Renal cortical epithelial cell (primary cell): ENCODE measurements at regions not wholly inside any gene's neighbourhood (a gene's known extent, or its start where the extent isn't known, plus 50 kb on each side); places are given as distances from the start of the nearest gene placed in this dataset.

ENCODE experiments used
- DNase-seq: peaks from one replicate; pipeline ENCODE4 v3.0.0-alpha.2; 2011; ENCODE audit warnings: low read depth

- DNase-seq: no peak
Observed at GRCh38 chr3:23644099-23644498, 161.7 kb upstream of the UBE2E1 start.

GRCh38 chr3:23644676-23645075, 161.1 kb upstream of the UBE2E1 start:
- DNase-seq: peak; percentile 36

DNA sequence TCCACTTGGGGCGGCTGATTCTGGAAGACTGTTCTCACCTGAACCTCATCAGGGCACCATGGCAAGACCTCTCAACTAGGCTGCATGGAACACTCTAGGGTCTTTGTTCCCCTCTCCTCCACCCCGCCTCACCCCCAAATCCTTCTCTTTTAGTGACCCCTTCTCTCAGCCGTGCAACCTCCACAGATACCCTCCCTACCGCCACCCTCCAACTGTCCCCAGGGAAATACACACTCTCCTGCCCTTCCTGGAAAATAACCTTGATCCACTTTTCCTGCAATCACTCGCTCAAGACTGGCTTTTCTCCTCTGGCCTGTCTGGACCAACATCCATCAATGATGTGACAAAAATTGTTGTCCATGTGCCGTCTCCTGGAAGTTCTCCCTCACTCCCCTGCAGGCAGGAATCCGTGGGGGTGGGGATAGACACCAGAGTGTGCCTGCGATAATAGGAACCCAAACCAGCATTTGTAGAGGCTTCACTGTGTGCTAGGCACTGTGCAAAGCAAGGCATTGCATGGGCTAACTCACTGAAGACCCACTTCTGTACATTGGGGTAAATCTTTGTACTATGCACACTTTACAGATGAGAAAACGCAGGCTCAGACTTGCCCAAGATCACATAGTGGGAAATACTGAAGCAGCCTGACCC, 160.1 kb upstream of the UBE2E1 start:
- no peak for DNase-seq

DNA sequence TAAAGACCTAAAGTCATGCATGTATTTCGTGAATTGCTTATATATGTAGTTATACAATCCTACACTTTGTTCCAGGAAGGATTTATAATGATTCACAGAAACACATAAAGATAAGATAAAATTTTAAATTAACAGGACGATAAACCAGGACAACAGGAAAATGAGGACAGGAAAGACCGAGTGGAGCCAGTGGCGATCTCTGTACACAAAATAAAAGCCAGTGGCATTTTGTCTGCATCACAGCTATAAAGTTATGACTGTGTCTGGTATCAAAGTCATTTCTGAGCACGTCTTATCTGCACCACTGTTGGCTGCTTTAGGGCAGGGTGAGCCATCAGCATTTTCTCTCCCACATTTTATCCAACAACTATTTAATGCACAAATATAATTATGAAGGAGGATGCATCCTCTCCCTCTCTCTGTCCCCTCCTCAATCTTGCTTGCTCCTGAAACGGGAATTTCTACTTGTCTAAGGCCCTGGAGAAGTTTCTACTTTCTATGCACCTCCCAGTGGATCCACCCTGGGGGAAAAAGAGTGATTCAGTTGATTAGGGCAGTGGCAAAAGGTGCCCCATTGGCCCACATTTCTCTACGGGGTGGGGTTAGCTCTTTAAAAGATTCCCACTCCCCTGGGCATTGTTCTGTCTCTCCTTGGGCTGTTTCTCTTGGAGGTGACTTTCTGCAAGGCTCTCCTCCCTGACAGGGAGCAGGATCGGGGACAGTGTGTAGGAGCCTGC, 159.4 kb upstream of the UBE2E1 start:
- no peak for DNase-seq

GRCh38 chr3:23647706-23648258, 158.0 kb upstream of the UBE2E1 start:
- no peak for DNase-seq

- DNase-seq: no peak
Observed at GRCh38 chr3:23648326-23648995, 157.3 kb upstream of the UBE2E1 start.

- no peak for DNase-seq
Observed at GRCh38 chr3:23648996-23649395, 156.8 kb upstream of the UBE2E1 start.

DNA sequence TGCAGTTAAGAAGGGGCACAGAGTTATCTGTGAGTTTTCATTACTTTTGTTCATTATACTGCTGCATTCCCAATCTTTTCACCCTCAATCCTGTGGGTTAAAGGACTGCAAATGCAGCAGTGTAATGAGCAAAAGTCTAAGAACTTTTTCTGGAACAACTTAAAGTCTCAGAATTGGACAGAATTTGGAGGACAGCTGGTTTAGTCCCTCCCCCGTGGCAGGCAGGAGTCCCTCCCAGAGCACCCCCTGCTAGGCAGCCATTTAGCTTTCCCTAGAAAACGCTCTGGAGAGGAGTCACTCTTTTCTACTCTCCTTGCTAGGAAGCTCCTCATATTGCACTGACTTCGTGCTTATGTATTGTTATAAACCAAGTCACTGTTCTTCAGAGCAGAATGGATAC, 156.3 kb upstream of the UBE2E1 start:
- DNase-seq: no peak

GRCh38 chr3:23650371-23651140, 155.2 kb upstream of the UBE2E1 start:
- peak; percentile 77 for DNase-seq

- no peak for DNase-seq
Observed at GRCh38 chr3:23653647-23654525, 151.9 kb upstream of the UBE2E1 start.

- no peak for DNase-seq
Observed at GRCh38 chr3:23654571-23654970, 151.2 kb upstream of the UBE2E1 start.

DNA sequence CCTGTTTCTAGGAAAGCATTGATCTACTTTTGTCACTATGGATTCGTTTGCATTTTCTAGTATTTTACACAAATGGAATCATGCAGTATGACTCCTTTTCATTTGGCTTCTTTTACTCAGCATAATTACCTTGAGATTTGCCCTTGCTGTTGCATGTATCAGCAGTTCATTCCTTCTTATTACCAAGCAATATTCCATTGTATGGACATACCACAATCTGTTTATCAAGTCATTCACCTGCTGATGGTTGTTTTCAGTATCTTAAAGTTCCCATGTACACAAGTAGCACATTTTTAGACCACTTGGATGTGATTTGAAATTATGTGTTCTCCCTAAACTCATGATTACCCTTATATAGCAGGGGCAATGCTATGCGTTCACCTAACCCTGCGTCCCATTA, 150.0 kb upstream of the UBE2E1 start:
- no peak for DNase-seq

DNA sequence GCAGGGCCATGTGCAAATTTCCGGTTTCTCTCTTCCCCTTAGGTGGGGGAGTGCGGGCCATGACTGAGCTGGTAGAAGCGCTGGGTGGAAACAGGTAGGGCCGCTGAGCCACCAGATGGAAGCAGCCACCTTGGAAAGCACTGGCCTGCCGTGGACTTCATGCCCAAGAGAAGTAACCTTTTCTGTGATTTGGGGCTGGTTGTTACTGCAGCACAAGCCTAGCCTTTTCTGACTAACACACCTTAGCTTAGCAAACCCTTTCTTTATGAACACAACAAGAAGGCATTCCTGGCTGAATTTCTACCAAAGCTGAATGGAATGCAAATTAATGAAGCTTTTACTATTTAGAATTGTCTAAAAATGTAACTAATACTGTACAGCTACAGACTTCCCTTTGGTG, 149.6 kb upstream of the UBE2E1 start:
- DNase-seq: no peak

- no peak for DNase-seq
Observed at GRCh38 chr3:23656821-23657220, 148.9 kb upstream of the UBE2E1 start.

- DNase-seq: no peak
Observed at GRCh38 chr3:23657647-23658046, 148.1 kb upstream of the UBE2E1 start.

- no peak for DNase-seq
Observed at GRCh38 chr3:23659274-23659673, 146.5 kb upstream of the UBE2E1 start.

DNA sequence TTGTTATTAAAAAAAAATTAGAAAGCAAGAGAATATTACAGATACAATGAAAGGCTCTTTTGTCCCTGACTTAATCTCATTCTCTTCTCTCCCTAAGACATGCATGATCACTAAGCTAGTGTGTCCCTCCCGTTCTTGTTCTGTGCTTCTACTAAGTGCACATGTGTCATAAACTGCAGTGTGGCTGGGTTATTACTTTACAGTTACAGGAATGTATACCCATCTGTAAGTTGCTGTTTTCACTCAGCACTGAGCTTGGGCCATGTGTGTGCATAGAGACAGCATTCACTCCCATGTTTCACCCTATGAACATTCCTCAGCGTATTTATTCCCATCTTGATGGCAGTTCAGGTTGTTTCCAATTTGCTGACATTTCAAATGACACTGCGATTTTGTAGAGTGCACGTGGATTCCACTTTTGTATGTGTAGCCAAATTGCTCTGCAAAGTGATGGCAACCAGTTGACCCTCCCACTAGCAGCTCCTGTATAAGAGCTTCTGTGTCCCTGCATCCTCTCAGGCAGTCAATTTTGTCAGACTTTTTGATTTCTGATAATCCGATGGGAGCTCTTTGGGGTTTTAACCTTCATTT, 145.8 kb upstream of the UBE2E1 start:
- no peak for DNase-seq

- no peak for DNase-seq
Observed at GRCh38 chr3:23662079-23662617, 143.6 kb upstream of the UBE2E1 start.

- DNase-seq: no peak
Observed at GRCh38 chr3:23663246-23663645, 142.5 kb upstream of the UBE2E1 start.

- DNase-seq: peak; percentile 43
Observed at GRCh38 chr3:23663661-23664186, 142.0 kb upstream of the UBE2E1 start.
